GM04503 (cell line): ENCODE measurements at regions not wholly inside any gene's neighbourhood (a gene's known extent, or its start where the extent isn't known, plus 50 kb on each side); places are given as distances from the start of the nearest gene placed in this dataset.

Experiments used
- DNase-seq: peaks from one replicate; pipeline ENCODE4 v3.0.0-alpha.2; 2012; ENCODE audit warnings: low read depth

- DNase-seq, result peak; percentile 58
These were observed 226.6 kb upstream of the TLE3 start for GRCh38 chr15:70324001-70324974.

GRCh38 chr15:70323111-70323851, 225.6 kb upstream of the TLE3 start:
- peak; percentile 21 for DNase-seq

- no peak for DNase-seq
These were observed 224.4 kb upstream of the TLE3 start for GRCh38 chr15:70322051-70322668.

GRCh38 chr15:70321172-70321819, 223.6 kb upstream of the TLE3 start:
- DNase-seq, result no peak

GRCh38 chr15:70320482-70320881, 222.8 kb upstream of the TLE3 start:
- DNase-seq, result no peak

- DNase-seq, result no peak
These were observed 222.4 kb upstream of the TLE3 start for GRCh38 chr15:70320077-70320476.

- DNase-seq, result no peak
These were observed 221.7 kb upstream of the TLE3 start for GRCh38 chr15:70319466-70319865.

- DNase-seq, result peak; percentile 77
These were observed 221.1 kb upstream of the TLE3 start for GRCh38 chr15:70318594-70319465.

GRCh38 chr15:70316059-70316600, 218.4 kb upstream of the TLE3 start:
- DNase-seq, result no peak

- no peak for DNase-seq
These were observed 217.7 kb upstream of the TLE3 start for GRCh38 chr15:70315431-70315830.

- no peak for DNase-seq
These were observed 217.0 kb upstream of the TLE3 start for GRCh38 chr15:70314688-70315087.

- DNase-seq, result no peak
These were observed 216.3 kb upstream of the TLE3 start for GRCh38 chr15:70314018-70314354.

GRCh38 chr15:70313099-70314017, 215.6 kb upstream of the TLE3 start:
- no peak for DNase-seq

GRCh38 chr15:70311821-70312220, 214.1 kb upstream of the TLE3 start:
- no peak for DNase-seq

GRCh38 chr15:70309716-70310115, 212.0 kb upstream of the TLE3 start:
- DNase-seq, result no peak

- no peak for DNase-seq
These were observed 211.2 kb upstream of the TLE3 start for GRCh38 chr15:70308735-70309434.

- DNase-seq, result no peak
These were observed 210.5 kb upstream of the TLE3 start for GRCh38 chr15:70308011-70308734.

- DNase-seq, result no peak
These were observed 208.9 kb upstream of the TLE3 start for GRCh38 chr15:70306582-70306981.

GRCh38 chr15:70306081-70306480, 208.4 kb upstream of the TLE3 start:
- DNase-seq, result no peak
